ENCODE measurements at regions not wholly inside any gene's neighbourhood (a gene's known extent, or its start where the extent isn't known, plus 50 kb on each side); places are given as distances from the start of the nearest gene placed in this dataset.

GRCh38 chr11:30155428-30155827 is 75.4 kb upstream of the FSHB start:
- DNase-seq (ENCODE audit: low spot score) = no peak

GRCh38 chr11:30159546-30159945 is 71.3 kb upstream of the FSHB start:
- no peak for DNase-seq (ENCODE audit: low spot score)

DNA sequence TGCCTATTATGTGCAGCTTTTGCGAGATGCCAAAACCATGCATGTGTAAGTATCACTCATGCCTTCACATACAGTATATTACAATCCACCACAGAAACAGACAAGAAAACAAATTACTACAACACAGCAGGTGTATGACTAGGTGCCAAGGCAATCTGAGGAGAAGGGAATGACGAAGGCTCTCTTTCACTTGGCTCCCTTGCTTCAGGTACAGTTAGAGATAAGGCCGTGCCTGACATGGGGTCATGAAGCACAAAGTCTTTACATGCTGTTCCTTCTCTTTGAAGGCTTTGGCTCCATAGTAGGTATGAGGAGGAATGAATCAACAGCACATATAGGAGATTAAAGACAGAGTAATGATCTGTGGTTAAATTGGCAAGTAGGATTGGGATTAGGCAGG is 65.2 kb upstream of the FSHB start:
- no peak for DNase-seq (ENCODE audit: low spot score)

GRCh38 chr11:30171661-30172060 is 59.2 kb upstream of the FSHB start:
- no peak for DNase-seq (ENCODE audit: low spot score)

DNA sequence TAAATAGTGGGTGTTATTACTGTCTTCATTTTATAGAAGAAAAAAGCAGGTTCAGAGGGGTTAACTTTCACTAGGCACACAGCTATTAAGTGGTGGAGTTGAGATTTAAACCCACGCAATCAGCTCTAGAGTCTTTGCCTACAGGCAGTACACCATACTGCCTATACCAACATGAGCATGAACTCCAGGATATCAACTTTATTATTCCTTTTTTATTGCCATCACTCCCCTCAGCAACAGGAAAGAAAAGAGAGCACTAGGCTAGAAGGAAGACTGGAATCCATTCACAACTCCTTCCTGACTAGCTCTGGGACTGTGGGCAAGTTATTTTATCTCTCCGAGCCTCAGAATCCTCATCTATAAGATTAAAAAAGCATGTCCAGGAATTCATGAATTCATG is 58.7 kb upstream of the FSHB start:
- no peak for DNase-seq (ENCODE audit: low spot score)

GRCh38 chr11:30172883-30173311 is 57.9 kb upstream of the FSHB start:
- no peak for DNase-seq (ENCODE audit: low spot score)

GRCh38 chr11:30174265-30175020 is 56.4 kb upstream of the FSHB start:
- DNase-seq (ENCODE audit: low spot score) = no peak
